GM23248 (cell line): ENCODE measurements at regions not wholly inside any gene's neighbourhood (a gene's known extent, or its start where the extent isn't known, plus 50 kb on each side); places are given as distances from the start of the nearest gene placed in this dataset.

Source experiments
- DNase-seq: peaks from one replicate; pipeline ENCODE4 v3.0.0-alpha.2; 2015
- H2AFZ ChIP-seq: fragments of 200-600 bp; sonication (generic); 2 replicates; pipeline ENCODE4 v1.6.1; 2016; ENCODE audit warnings: antibody characterized with exemption
- H3F3A ChIP-seq: fragments of 200-600 bp; sonication (generic); 2 replicates; pipeline ENCODE4 v1.6.1; 2016; ENCODE audit warnings: mild to moderate bottlenecking, antibody characterized with exemption, mixed run types; ENCODE audit not compliant: insufficient read depth
- H3K27ac ChIP-seq: fragments of 200-600 bp; sonication (generic); 2 replicates; pipeline ENCODE4 v1.5.1; 2016; ENCODE audit warnings: mild to moderate bottlenecking
- H3K27me3 ChIP-seq: fragments of 200-600 bp; sonication (generic); replicated peaks from 2 replicates; pipeline ENCODE4 v1.6.1; 2016; ENCODE audit warnings: mild to moderate bottlenecking; ENCODE audit not compliant: insufficient read depth
- H3K36me3 ChIP-seq: fragments of 200-600 bp; sonication (generic); 2 replicates; pipeline ENCODE4 v1.6.1; 2016; ENCODE audit warnings: low read depth, mild to moderate bottlenecking
- H3K4me1 ChIP-seq: fragments of 200-600 bp; sonication (generic); 2 replicates; pipeline ENCODE4 v1.6.1; 2016; ENCODE audit warnings: mild to moderate bottlenecking; ENCODE audit not compliant: insufficient read depth
- H3K4me2 ChIP-seq: fragments of 200-600 bp; sonication (generic); one replicate; pipeline ENCODE4 v1.6.1; 2016; ENCODE audit warnings: mild to moderate bottlenecking; ENCODE audit not compliant: unreplicated experiment
- H3K4me3 ChIP-seq: fragments of 200-600 bp; sonication (generic); 2 replicates; pipeline ENCODE4 v1.5.1; 2016; ENCODE audit warnings: mild to moderate bottlenecking
- H3K79me2 ChIP-seq: fragments of 200-600 bp; sonication (generic); 2 replicates; pipeline ENCODE4 v1.6.1; 2016; ENCODE audit warnings: mild to moderate bottlenecking; ENCODE audit not compliant: insufficient read depth
- H3K9ac ChIP-seq: fragments of 200-600 bp; sonication (generic); 2 replicates; pipeline ENCODE4 v1.6.1; 2016; ENCODE audit warnings: mild to moderate bottlenecking
- H3K9me2 ChIP-seq: fragments of 200-600 bp; sonication (generic); 2 replicates; pipeline ENCODE4 v1.6.1; 2016; ENCODE audit warnings: mixed run types, mild to moderate bottlenecking, moderate library complexity; ENCODE audit not compliant: insufficient read depth
- H3K9me3 ChIP-seq: fragments of 200-600 bp; sonication (generic); one replicate; pipeline ENCODE4 v1.6.1; 2017; ENCODE audit warnings: low read depth
- H4K20me1 ChIP-seq: fragments of 200-600 bp; sonication (generic); 2 replicates; pipeline ENCODE4 v1.6.0; 2016; ENCODE audit not compliant: insufficient read depth
- EZH2 ChIP-seq: fragments of 200-600 bp; sonication (generic); IDR thresholded peaks from 2 replicates; pipeline ENCODE4 v1.6.1; 2018; ENCODE audit warnings: antibody characterized with exemption, mild to moderate bottlenecking; ENCODE audit not compliant: insufficient read depth, poor library complexity, severe bottlenecking
- EZH2phosphoT487 ChIP-seq: fragments of 200-600 bp; sonication (generic); IDR thresholded peaks from 2 replicates; pipeline ENCODE4 v1.6.1; 2018; ENCODE audit warnings: antibody characterized with exemption, moderate library complexity, mild to moderate bottlenecking, low read depth; ENCODE audit not compliant: insufficient read depth
- WGBS, 2 experiments: methylation state at CpG; one replicate each; pipeline ENCODE4 v1.1.6; 2015 to 2017; ENCODE audit warnings: low lambda C conversion rate in 2 of 2, low coverage in 1 of 2; ENCODE audit errors: missing lambda C conversion rate in 2 of 2; 5-methylcytosine and 5-hydroxymethylcytosine counted together
- in situ Hi-C: fragments of 300-500 bp; cut with MboI; formaldehyde crosslinking; loops from 2 replicates; pipeline ENCODE4 v1.15.0; 2020

GRCh38 chr7:15967551-15967950 lies 281.1 kb upstream of the MEOX2 start:
- no peak overlapping the region for H3K27ac ChIP-seq
- in situ Hi-C loops: no loop called here

GRCh38 chr7:15967121-15967520 lies 280.6 kb upstream of the MEOX2 start:
- H3K9ac ChIP-seq: no peak overlapping the region
- H3F3A ChIP-seq: no peaks in the 10 kb centered on the region
- H3K36me3 ChIP-seq: no peaks in the 10 kb centered on the region
- no peak overlapping the region for H2AFZ ChIP-seq
- no peak for DNase-seq
- TF ChIP-seq EZH2 (no peak), EZH2phosphoT487 (no peak)
- no peaks in the 10 kb centered on the region for H3K9me2 ChIP-seq
- H3K4me3 ChIP-seq: no peak overlapping the region
- 60 to 64% methylated on average over 2 of the region's 2 CpGs for WGBS, 2 experiments
- no peaks in the 10 kb centered on the region for H3K4me1 ChIP-seq
- H3K9me3 ChIP-seq: no peaks in the 10 kb centered on the region
- no peaks in the 10 kb centered on the region for H3K27me3 ChIP-seq
- H4K20me1 ChIP-seq: no peaks in the 10 kb centered on the region
- in situ Hi-C loops: no loop called here
- no peak overlapping the region for H3K27ac ChIP-seq
- no peak overlapping the region for H3K4me2 ChIP-seq
- H3K79me2 ChIP-seq: no peaks in the 10 kb centered on the region

More at GRCh38 chr7:15967551-15967950, 281.1 kb upstream of the MEOX2 start:
- no peak overlapping the region for H3K9ac ChIP-seq
- H3K9me3 ChIP-seq: no peaks in the 10 kb centered on the region
- H3K4me2 ChIP-seq: no peak overlapping the region
- H2AFZ ChIP-seq: no peak overlapping the region
- H3K4me3 ChIP-seq: no peak overlapping the region
- no peaks in the 10 kb centered on the region for H4K20me1 ChIP-seq
- TF ChIP-seq EZH2phosphoT487 (no peak), EZH2 (no peak)
- H3K4me1 ChIP-seq: 0 out of 2 replicates have a peak, but pooled peaks cover 2% of the 10 kb centered on the region
- DNase-seq: no peak
- H3K9me2 ChIP-seq: no peaks in the 10 kb centered on the region
- no peaks in the 10 kb centered on the region for H3K36me3 ChIP-seq
- WGBS, 2 experiments: 92 to 93% methylated on average over 3 of the region's 3 CpGs
- H3K79me2 ChIP-seq: no peaks in the 10 kb centered on the region
- no peaks in the 10 kb centered on the region for H3K27me3 ChIP-seq
- no peaks in the 10 kb centered on the region for H3F3A ChIP-seq

- 58 to 61% methylated on average over 3 of the region's 3 CpGs for WGBS, 2 experiments
- no peak for TF ChIP-seq EZH2phosphoT487
- TF ChIP-seq EZH2: no peak
- H3K9me2 ChIP-seq: no peaks in the 10 kb centered on the region
- H3K79me2 ChIP-seq: no peaks in the 10 kb centered on the region
- H4K20me1 ChIP-seq: no peaks in the 10 kb centered on the region
- no peak overlapping the region for H2AFZ ChIP-seq
- H3K36me3 ChIP-seq: no peaks in the 10 kb centered on the region
- H3K9me3 ChIP-seq: no peaks in the 10 kb centered on the region
- no peak overlapping the region for H3K9ac ChIP-seq
- H3K27ac ChIP-seq: no peak overlapping the region
- H3K4me1 ChIP-seq: no peaks in the 10 kb centered on the region
- no peak overlapping the region for H3K4me2 ChIP-seq
- H3K4me3 ChIP-seq: no peak overlapping the region
- no peaks in the 10 kb centered on the region for H3K27me3 ChIP-seq
- no peaks in the 10 kb centered on the region for H3F3A ChIP-seq
- in situ Hi-C loops: no loop called here
- DNase-seq: no peak
Observed at GRCh38 chr7:15963206-15963605, 276.7 kb upstream of the MEOX2 start.

- H3K4me3 ChIP-seq: no peak overlapping the region
Observed at GRCh38 chr7:15954671-15955354, 268.3 kb upstream of the MEOX2 start.

More at GRCh38 chr7:15954671-15955354, 268.3 kb upstream of the MEOX2 start:
- in situ Hi-C loops: no loop called here
- Histone ChIP-seq H3K79me2 (no peaks in the 10 kb centered on the region), H3K9ac (no peak overlapping the region), H3K27ac (no peak overlapping the region), H2AFZ (no peak overlapping the region), H4K20me1 (no peaks in the 10 kb centered on the region), H3F3A (no peaks in the 10 kb centered on the region), H3K9me2 (no peaks in the 10 kb centered on the region), H3K27me3 (no peaks in the 10 kb centered on the region), H3K4me2 (no peak overlapping the region), H3K9me3 (no peaks in the 10 kb centered on the region), H3K4me1 (no peaks in the 10 kb centered on the region), H3K36me3 (no peaks in the 10 kb centered on the region)
- TF ChIP-seq EZH2phosphoT487: no peak
- TF ChIP-seq EZH2: no peak
- 47 to 50% methylated on average over 2 of the region's 2 CpGs for WGBS, 2 experiments
- DNase-seq: peak; percentile 49
